ENCODE measurements at regions not wholly inside any gene's neighbourhood (a gene's known extent, or its start where the extent isn't known, plus 50 kb on each side); places are given as distances from the start of the nearest gene placed in this dataset.

- no peak for DNase-seq (ENCODE audit: low read depth in 2 of 2)
Measured at GRCh38 chr2:18426174-18426573, 134.3 kb downstream of the RDH14 start.

- DNase-seq (ENCODE audit: low read depth in 2 of 2): no peak
Measured at GRCh38 chr2:18425210-18425703, 135.2 kb downstream of the RDH14 start.

- DNase-seq (ENCODE audit: low read depth in 2 of 2): no peak
Measured at GRCh38 chr2:18423636-18424035, 136.8 kb downstream of the RDH14 start.

- no peak for DNase-seq (ENCODE audit: low read depth in 2 of 2)
Measured at GRCh38 chr2:18422432-18423165, 137.9 kb downstream of the RDH14 start.

GRCh38 chr2:18413676-18414396, 146.6 kb downstream of the RDH14 start:
- no peak for DNase-seq (ENCODE audit: low read depth in 2 of 2)

- DNase-seq (ENCODE audit: low read depth in 2 of 2): no peak
Measured at GRCh38 chr2:18412980-18413675, 147.3 kb downstream of the RDH14 start.

GRCh38 chr2:18411626-18412025, 148.8 kb downstream of the RDH14 start:
- no peak for DNase-seq (ENCODE audit: low read depth in 2 of 2)

- no peak for DNase-seq (ENCODE audit: low read depth in 2 of 2)
Measured at GRCh38 chr2:18410543-18410942, 149.9 kb downstream of the RDH14 start.

GRCh38 chr2:18408638-18409037, 151.8 kb downstream of the RDH14 start:
- no peak for DNase-seq (ENCODE audit: low read depth in 2 of 2)

- no peak for DNase-seq (ENCODE audit: low read depth in 2 of 2)
Measured at GRCh38 chr2:18406219-18406618, 154.2 kb downstream of the RDH14 start.

- no peak for DNase-seq (ENCODE audit: low read depth in 2 of 2)
Measured at GRCh38 chr2:18404708-18405107, 155.7 kb downstream of the RDH14 start.

GRCh38 chr2:18403921-18404522, 156.4 kb downstream of the RDH14 start:
- no peak for DNase-seq (ENCODE audit: low read depth in 2 of 2)

- DNase-seq (ENCODE audit: low read depth in 2 of 2): no peak
Measured at GRCh38 chr2:18402831-18403230, 157.6 kb downstream of the RDH14 start.

- no peak for DNase-seq (ENCODE audit: low read depth in 2 of 2)
Measured at GRCh38 chr2:18401471-18401870, 159.0 kb downstream of the RDH14 start.

GRCh38 chr2:18399601-18400000, 160.9 kb downstream of the RDH14 start:
- DNase-seq (ENCODE audit: low read depth in 2 of 2): no peak

GRCh38 chr2:18398833-18399232, 161.6 kb downstream of the RDH14 start:
- DNase-seq (ENCODE audit: low read depth in 2 of 2): no peak

- DNase-seq (ENCODE audit: low read depth in 2 of 2): no peak
Measured at GRCh38 chr2:18396329-18397010, 164.0 kb downstream of the RDH14 start.

- DNase-seq (ENCODE audit: low read depth in 2 of 2): no peak
Measured at GRCh38 chr2:18395555-18395954, 164.9 kb downstream of the RDH14 start.

- DNase-seq (ENCODE audit: low read depth in 2 of 2): peak; percentile 17 to 54
Measured at GRCh38 chr2:18387441-18388206, 172.8 kb downstream of the RDH14 start.

GRCh38 chr2:18384242-18384641, 176.2 kb downstream of the RDH14 start:
- DNase-seq (ENCODE audit: low read depth in 2 of 2): no peak

GRCh38 chr2:18381386-18381785, 179.1 kb downstream of the RDH14 start:
- DNase-seq (ENCODE audit: low read depth in 2 of 2): no peak

Data from stimulated activated CD8-positive, alpha-beta memory T cell treated with anti-CD3 and anti-CD28 coated beads, Interleukin-2, amount 100 ng/mL, for 48 hours (primary cell).